Neural cell (in vitro differentiated cells): ENCODE measurements at regions not wholly inside any gene's neighbourhood (a gene's known extent, or its start where the extent isn't known, plus 50 kb on each side); places are given as distances from the start of the nearest gene placed in this dataset.
"Not testable (repeated sequence)": the region's sequence is repeated elsewhere in the genome, so short reads cannot be mapped to it uniquely, and the experiment has no call there.

Experiments
- H2AFZ ChIP-seq: fragments of 200-600, 300-800 bp; sonication (generic), shearing (Covaris generic); 2 replicates; pipeline ENCODE4 v1.6.0; 2014; ENCODE audit warnings: low read depth, mild to moderate bottlenecking, antibody characterized with exemption, low read length, moderate library complexity
- H3F3A ChIP-seq: fragments of 200-600 bp; shearing (Covaris generic); 2 replicates; pipeline ENCODE4 v1.6.1; 2016; ENCODE audit warnings: mild to moderate bottlenecking, moderate library complexity, mixed read lengths, antibody characterized with exemption, low read length; ENCODE audit not compliant: insufficient read depth, poor library complexity, severe bottlenecking
- H3K27ac ChIP-seq: fragments of 200-600, 300-800 bp; sonication (generic), shearing (Covaris generic); 2 replicates; pipeline ENCODE4 v1.5.1; 2014; ENCODE audit warnings: mild to moderate bottlenecking, low read length, moderate library complexity
- H3K27me3 ChIP-seq: fragments of 300-800, 200-600 bp; sonication (generic), shearing (Covaris generic); 2 replicates; pipeline ENCODE4 v1.6.0; 2014; ENCODE audit warnings: mild to moderate bottlenecking, low read depth, low read length, moderate library complexity; ENCODE audit not compliant: insufficient read depth
- H3K36me3 ChIP-seq: fragments of 300-800, 200-600 bp; sonication (generic), shearing (Covaris generic); 2 replicates; pipeline ENCODE4 v1.5.1; 2014; ENCODE audit warnings: mild to moderate bottlenecking, antibody characterized with exemption, low read length, moderate library complexity; ENCODE audit not compliant: insufficient read depth
- H3K4me2 ChIP-seq: fragments of 300-800, 200-600 bp; sonication (generic), shearing (Covaris generic); 2 replicates; pipeline ENCODE4 v1.6.0; 2014; ENCODE audit warnings: mild to moderate bottlenecking, low read length
- H3K4me3 ChIP-seq: fragments of 300-800, 200-600 bp; sonication (generic), shearing (Covaris generic); 2 replicates; pipeline ENCODE4 v1.5.1; 2014; ENCODE audit warnings: mild to moderate bottlenecking, low read length, moderate library complexity
- H3K79me2 ChIP-seq: fragments of 200-600 bp; shearing (Covaris generic); replicated peaks from 2 replicates; pipeline ENCODE4 v1.6.0; 2014; ENCODE audit warnings: mild to moderate bottlenecking, low read length, moderate library complexity; ENCODE audit not compliant: insufficient read depth
- H3K9ac ChIP-seq: fragments of 300-800, 200-600 bp; sonication (generic), shearing (Covaris generic); 2 replicates; pipeline ENCODE4 v1.6.1; 2016; ENCODE audit warnings: mild to moderate bottlenecking, low read length, mixed read lengths
- H3K9me2 ChIP-seq: fragments of 200-600 bp; shearing (Covaris generic); 2 replicates; pipeline ENCODE4 v1.6.1; 2016; ENCODE audit warnings: mild to moderate bottlenecking, low read length, mixed read lengths; ENCODE audit not compliant: insufficient read depth
- H3K9me3 ChIP-seq: fragments of 200-600, 300-800 bp; sonication (generic), shearing (Covaris generic); 2 replicates; pipeline ENCODE4 v1.6.1; 2016; ENCODE audit warnings: mild to moderate bottlenecking, mixed run types, low read length, moderate library complexity, mixed read lengths
- H4K20me1 ChIP-seq: fragments of 200-600 bp; shearing (Covaris generic); 2 replicates; pipeline ENCODE4 v1.6.1; 2016; ENCODE audit warnings: mild to moderate bottlenecking, mixed run types; ENCODE audit not compliant: insufficient read depth
- CTCF ChIP-seq: fragments of 450-650 bp; IDR thresholded peaks from 2 replicates; pipeline ENCODE4 v1.5.1; 2014; ENCODE audit warnings: antibody characterized with exemption, mild to moderate bottlenecking, moderate library complexity; ENCODE audit not compliant: poor library complexity, severe bottlenecking
- MXI1 ChIP-seq: fragments of 450-650 bp; conservative IDR thresholded peaks from 2 replicates; pipeline ENCODE4 v1.6.1; 2014; ENCODE audit warnings: antibody characterized with exemption, mild to moderate bottlenecking; ENCODE audit not compliant: poor library complexity, severe bottlenecking
- POLR2AphosphoS5 ChIP-seq: IDR thresholded peaks from 2 replicates; pipeline ENCODE4 v1.6.1; 2012
- RAD21 ChIP-seq: fragments of 450-650 bp; conservative IDR thresholded peaks from 2 replicates; pipeline ENCODE4 v1.6.1; 2014; ENCODE audit warnings: antibody characterized with exemption, mild to moderate bottlenecking, moderate library complexity
- SMC3 ChIP-seq: fragments of 450-650 bp; conservative IDR thresholded peaks from 2 replicates; pipeline ENCODE4 v1.6.1; 2014; ENCODE audit warnings: antibody characterized with exemption, mild to moderate bottlenecking, moderate library complexity; ENCODE audit not compliant: poor library complexity
- TAF1 ChIP-seq: IDR thresholded peaks from 2 replicates; pipeline ENCODE4 v1.6.1; 2012; ENCODE audit warnings: low read depth

- not testable (repeated sequence) for H3K27ac ChIP-seq, H3K9me3 ChIP-seq, H3K9me2 ChIP-seq, H3F3A ChIP-seq, H3K4me3 ChIP-seq, H3K27me3 ChIP-seq, H4K20me1 ChIP-seq, H3K36me3 ChIP-seq, H3K9ac ChIP-seq, H2AFZ ChIP-seq, H3K4me2 ChIP-seq
- peaks cover 17% of the 10 kb centered on the region for H3K79me2 ChIP-seq
Observed at GRCh38 chr17:30726310-30726709, 98.2 kb downstream of the CRLF3 start.

GRCh38 chr17:30724034-30724650, 100.3 kb downstream of the CRLF3 start:
- not testable (repeated sequence) for H3K27me3 ChIP-seq, H2AFZ ChIP-seq, H4K20me1 ChIP-seq, H3K4me2 ChIP-seq, H3F3A ChIP-seq, H3K4me3 ChIP-seq, H3K9ac ChIP-seq, H3K36me3 ChIP-seq, H3K9me3 ChIP-seq, H3K9me2 ChIP-seq, H3K27ac ChIP-seq
- H3K79me2 ChIP-seq = peaks cover 19% of the 10 kb centered on the region

DNA sequence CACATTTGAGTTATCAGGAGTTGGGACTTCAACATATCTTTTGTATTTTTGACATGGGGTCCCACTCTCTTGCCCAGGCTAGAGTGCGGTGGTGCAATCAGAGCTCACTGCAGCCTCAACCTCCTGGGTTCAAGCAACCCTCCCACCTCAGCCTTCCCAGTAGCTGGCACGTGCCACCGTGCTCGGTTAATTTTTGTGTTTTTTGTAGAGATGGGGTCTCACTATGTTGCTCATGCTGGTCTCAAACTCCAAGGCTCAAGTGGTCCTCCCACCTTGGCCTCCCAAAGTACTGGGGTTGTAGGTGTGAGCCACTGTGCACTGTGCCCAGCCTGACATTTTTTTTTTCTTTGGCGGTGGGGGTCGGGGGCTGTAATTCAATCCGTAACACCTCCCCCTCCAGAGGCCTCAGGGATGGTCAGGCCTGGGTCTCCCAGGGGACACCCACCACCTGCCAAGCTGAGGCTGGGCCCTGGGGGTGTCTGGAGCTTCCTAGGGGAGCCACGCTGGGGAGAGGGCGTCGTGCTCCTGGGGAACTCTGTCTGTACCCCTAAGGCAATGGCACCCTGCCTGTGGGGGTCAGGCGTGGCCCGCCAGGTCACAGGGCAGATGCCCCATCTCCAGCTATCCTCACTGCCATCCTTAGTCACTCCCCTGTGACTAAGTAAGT, 102.2 kb downstream of the CRLF3 start:
- H3K27ac ChIP-seq, H3K4me3 ChIP-seq, H4K20me1 ChIP-seq, H3K27me3 ChIP-seq, H3K4me2 ChIP-seq, H3K9me3 ChIP-seq, H3F3A ChIP-seq, H3K9ac ChIP-seq, H3K36me3 ChIP-seq, H2AFZ ChIP-seq, H3K9me2 ChIP-seq: not testable (repeated sequence)
- H3K79me2 ChIP-seq = peaks cover 24% of the 10 kb centered on the region

DNA sequence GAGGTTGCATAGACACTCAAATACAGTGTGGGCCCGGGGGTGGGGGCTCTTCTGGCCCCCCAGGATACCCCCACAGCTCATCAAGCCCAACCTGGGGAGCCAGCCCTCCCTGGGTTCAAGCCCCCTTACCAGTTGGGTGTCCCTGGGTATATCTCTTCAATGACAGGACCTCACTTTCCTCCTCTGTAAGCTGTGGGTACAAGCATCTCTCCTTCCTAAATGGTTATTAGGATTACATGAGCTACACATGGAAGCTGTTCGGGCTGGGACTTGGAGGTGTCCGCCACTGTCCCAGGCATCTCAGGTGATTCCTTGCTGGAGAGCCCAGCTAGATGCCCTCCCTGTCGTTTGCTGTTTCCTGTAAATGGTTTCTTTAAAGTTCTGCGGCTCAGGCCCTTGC, 103.5 kb downstream of the CRLF3 start:
- H3K27me3 ChIP-seq, H3F3A ChIP-seq, H3K4me3 ChIP-seq, H3K4me2 ChIP-seq, H2AFZ ChIP-seq, H3K36me3 ChIP-seq, H3K9ac ChIP-seq, H3K9me3 ChIP-seq, H3K27ac ChIP-seq, H3K9me2 ChIP-seq: not testable (repeated sequence)
- Histone ChIP-seq H3K79me2 (peaks cover 18% of the 10 kb centered on the region), H4K20me1 (peaks cover 14% of the 10 kb centered on the region)

GRCh38 chr17:30720013-30720471, 104.5 kb downstream of the CRLF3 start:
- Histone ChIP-seq H3K4me3 (no peak overlapping the region), H3K79me2 (peaks cover 21% of the 10 kb centered on the region), H3F3A (no peaks in the 10 kb centered on the region), H3K4me2 (no peak overlapping the region), H3K27ac (no peak overlapping the region), H3K27me3 (no peaks in the 10 kb centered on the region), H3K36me3 (no peaks in the 10 kb centered on the region), H2AFZ (no peak overlapping the region), H3K9me2 (no peaks in the 10 kb centered on the region), H3K9ac (no peak overlapping the region), H4K20me1 (peaks cover 14% of the 10 kb centered on the region), H3K9me3 (no peaks in the 10 kb centered on the region)
- no peak for TF ChIP-seq SMC3
- TF ChIP-seq RAD21 = no peak
- no peak for TF ChIP-seq POLR2AphosphoS5
- no peak for TF ChIP-seq TAF1
- TF ChIP-seq MXI1 = no peak
- TF ChIP-seq CTCF = no peak
